ENCODE measurements at regions not wholly inside any gene's neighbourhood (a gene's known extent, or its start where the extent isn't known, plus 50 kb on each side); places are given as distances from the start of the nearest gene placed in this dataset.

- no peak for DNase-seq (ENCODE audit: low spot score)
- intact Hi-C loops (cut with DNase I): no loop called here
- Histone ChIP-seq H3K4me1 (replicated peaks) (no peaks in the 10 kb centered on the region), H3K36me3 (no peaks in the 10 kb centered on the region), H3K27ac (no peak overlapping the region), H3K27me3 (replicated peaks; ENCODE audit: insufficient read depth) (no peaks in the 10 kb centered on the region), H3K9me3 (no peaks in the 10 kb centered on the region), H3K4me3 (no peak overlapping the region)
- TF ChIP-seq POLR2AphosphoS5 (IDR thresholded peaks at IDR 0.05) (no peak), POLR2A (IDR thresholded peaks at IDR 0.05) (no peak), CTCF (IDR thresholded peaks at IDR 0.05) (no peak)
- WGBS: 76% methylated on average over 7 of the region's 7 CpGs
These were observed 835.2 kb upstream of the PCDH10 start for GRCh38 chr4:132313852-132314251.

GRCh38 chr4:132316738-132317137, 832.4 kb upstream of the PCDH10 start:
- 93% methylated on average over 2 of the region's 2 CpGs for WGBS
- H3K27me3 ChIP-seq (replicated peaks; ENCODE audit: insufficient read depth): no peaks in the 10 kb centered on the region
- intact Hi-C loops (cut with DNase I): no loop called here
- H3K4me3 ChIP-seq: no peak overlapping the region
- no peaks in the 10 kb centered on the region for H3K9me3 ChIP-seq
- DNase-seq (ENCODE audit: low spot score): no peak
- no peak overlapping the region for H3K27ac ChIP-seq
- H3K4me1 ChIP-seq (replicated peaks): no peaks in the 10 kb centered on the region
- TF ChIP-seq POLR2AphosphoS5 (IDR thresholded peaks at IDR 0.05) (no peak), POLR2A (IDR thresholded peaks at IDR 0.05) (no peak), CTCF (IDR thresholded peaks at IDR 0.05) (no peak)
- no peaks in the 10 kb centered on the region for H3K36me3 ChIP-seq

- Histone ChIP-seq H3K27ac (no peak overlapping the region), H3K27me3 (replicated peaks; ENCODE audit: insufficient read depth) (no peaks in the 10 kb centered on the region), H3K9me3 (no peaks in the 10 kb centered on the region), H3K4me1 (replicated peaks) (no peaks in the 10 kb centered on the region), H3K4me3 (no peak overlapping the region), H3K36me3 (no peaks in the 10 kb centered on the region)
- intact Hi-C loops (cut with DNase I): no loop called here
- no peak for DNase-seq (ENCODE audit: low spot score)
- TF ChIP-seq CTCF (IDR thresholded peaks at IDR 0.05) (no peak), POLR2AphosphoS5 (IDR thresholded peaks at IDR 0.05) (no peak), POLR2A (IDR thresholded peaks at IDR 0.05) (no peak)
- WGBS: 79% methylated on average over 2 of the region's 2 CpGs
These were observed 831.2 kb upstream of the PCDH10 start for GRCh38 chr4:132317923-132318322.

GRCh38 chr4:132328761-132329160, 820.3 kb upstream of the PCDH10 start:
- Histone ChIP-seq H3K27me3 (replicated peaks; ENCODE audit: insufficient read depth) (no peaks in the 10 kb centered on the region), H3K27ac (no peak overlapping the region), H3K4me3 (no peak overlapping the region), H3K36me3 (no peaks in the 10 kb centered on the region), H3K9me3 (no peaks in the 10 kb centered on the region), H3K4me1 (replicated peaks) (no peaks in the 10 kb centered on the region)
- intact Hi-C loops (cut with DNase I): no loop called here
- no peak for DNase-seq (ENCODE audit: low spot score)
- WGBS: 35% methylated on average over 1 of the region's 1 CpG
- TF ChIP-seq POLR2AphosphoS5 (IDR thresholded peaks at IDR 0.05): no peak
- TF ChIP-seq POLR2A (IDR thresholded peaks at IDR 0.05): no peak
- no peak for TF ChIP-seq CTCF (IDR thresholded peaks at IDR 0.05)

GRCh38 chr4:132330994-132331393, 818.1 kb upstream of the PCDH10 start:
- Histone ChIP-seq H3K4me1 (replicated peaks) (no peaks in the 10 kb centered on the region), H3K27me3 (replicated peaks; ENCODE audit: insufficient read depth) (no peaks in the 10 kb centered on the region), H3K27ac (no peak overlapping the region), H3K36me3 (no peaks in the 10 kb centered on the region), H3K9me3 (no peaks in the 10 kb centered on the region), H3K4me3 (no peak overlapping the region)
- no peak for TF ChIP-seq POLR2AphosphoS5 (IDR thresholded peaks at IDR 0.05)
- TF ChIP-seq POLR2A (IDR thresholded peaks at IDR 0.05): no peak
- no peak for TF ChIP-seq CTCF (IDR thresholded peaks at IDR 0.05)
- intact Hi-C loops (cut with DNase I): no loop called here
- no peak for DNase-seq (ENCODE audit: low spot score)
- WGBS: 92% methylated on average over 2 of the region's 2 CpGs

Data from prostate gland (tissue), 2 donors.